HL-60 (cell line): ENCODE measurements at regions not wholly inside any gene's neighbourhood (a gene's known extent, or its start where the extent isn't known, plus 50 kb on each side); places are given as distances from the start of the nearest gene placed in this dataset.

Experiments used
- GABPA ChIP-seq: IDR thresholded peaks from 2 replicates; pipeline ENCODE4 v1.6.1; 2012; ENCODE audit warnings: low read depth
- POLR2AphosphoS5 ChIP-seq: IDR thresholded peaks from 2 replicates; pipeline ENCODE4 v1.6.1; 2012; ENCODE audit warnings: low read depth
- TF ChIP-seq, protein P1 (sequence below): IDR thresholded peaks from one replicate; pipeline ENCODE4 v1.5.1; 2011; ENCODE audit warnings: low read length, control low read depth, inconsistent platforms; ENCODE audit not compliant: insufficient read depth

DNA sequence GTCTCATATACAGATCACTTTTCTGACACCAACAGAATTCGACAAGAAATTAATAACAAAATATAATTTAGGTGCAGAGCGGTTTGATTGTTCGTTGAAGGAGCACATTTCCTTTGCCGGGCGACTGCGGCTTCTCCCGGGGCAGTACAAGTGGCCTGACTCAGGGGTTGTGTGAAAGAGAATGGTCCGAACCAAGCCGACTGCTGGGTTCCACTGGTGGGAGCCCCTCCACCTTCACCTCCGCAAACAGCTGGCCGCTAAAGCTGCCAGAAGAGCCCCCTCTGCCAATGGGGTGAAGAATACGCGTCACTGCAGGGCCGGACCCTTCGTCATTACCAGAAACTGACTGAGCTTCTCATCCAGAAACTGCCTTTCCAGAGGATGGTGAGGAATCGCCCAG, 156.0 kb upstream of the IFNE start:
- TF ChIP-seq, protein P1, sequence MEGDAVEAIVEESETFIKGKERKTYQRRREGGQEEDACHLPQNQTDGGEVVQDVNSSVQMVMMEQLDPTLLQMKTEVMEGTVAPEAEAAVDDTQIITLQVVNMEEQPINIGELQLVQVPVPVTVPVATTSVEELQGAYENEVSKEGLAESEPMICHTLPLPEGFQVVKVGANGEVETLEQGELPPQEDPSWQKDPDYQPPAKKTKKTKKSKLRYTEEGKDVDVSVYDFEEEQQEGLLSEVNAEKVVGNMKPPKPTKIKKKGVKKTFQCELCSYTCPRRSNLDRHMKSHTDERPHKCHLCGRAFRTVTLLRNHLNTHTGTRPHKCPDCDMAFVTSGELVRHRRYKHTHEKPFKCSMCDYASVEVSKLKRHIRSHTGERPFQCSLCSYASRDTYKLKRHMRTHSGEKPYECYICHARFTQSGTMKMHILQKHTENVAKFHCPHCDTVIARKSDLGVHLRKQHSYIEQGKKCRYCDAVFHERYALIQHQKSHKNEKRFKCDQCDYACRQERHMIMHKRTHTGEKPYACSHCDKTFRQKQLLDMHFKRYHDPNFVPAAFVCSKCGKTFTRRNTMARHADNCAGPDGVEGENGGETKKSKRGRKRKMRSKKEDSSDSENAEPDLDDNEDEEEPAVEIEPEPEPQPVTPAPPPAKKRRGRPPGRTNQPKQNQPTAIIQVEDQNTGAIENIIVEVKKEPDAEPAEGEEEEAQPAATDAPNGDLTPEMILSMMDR, result no peak
- TF ChIP-seq POLR2AphosphoS5 (no peak), GABPA (no peak)
